Astrocyte (in vitro differentiated cells and primary cell): ENCODE measurements at regions not wholly inside any gene's neighbourhood (a gene's known extent, or its start where the extent isn't known, plus 50 kb on each side); places are given as distances from the start of the nearest gene placed in this dataset.

Experiments
- DNase-seq: peaks from one replicate; pipeline ENCODE4 v3.0.0-alpha.2; 2010; ENCODE audit warnings: low read depth
- FAIRE-seq: peaks from 2 replicates; lab custom pipeline; 2011; peaks lifted over from hg19 to GRCh38; lab: Jason Lieb, UNC
- H2AFZ ChIP-seq: 2 replicates; pipeline ENCODE4 v1.6.0; 2012; ENCODE audit warnings: low read depth, low read length, inconsistent platforms
- H3K27ac ChIP-seq: 2 replicates; pipeline ENCODE4 v1.5.1; 2011; ENCODE audit warnings: low read depth, low read length, inconsistent platforms
- H3K27me3 ChIP-seq: 2 replicates; pipeline ENCODE4 v1.6.0; 2011; ENCODE audit warnings: low read length, inconsistent platforms; ENCODE audit not compliant: insufficient read depth
- H3K36me3 ChIP-seq: 2 replicates; pipeline ENCODE4 v1.5.1; 2011; ENCODE audit warnings: low read length, inconsistent platforms; ENCODE audit not compliant: insufficient read depth
- H3K4me1 ChIP-seq: 2 replicates; pipeline ENCODE4 v1.5.1; 2011; ENCODE audit warnings: low read length, inconsistent platforms; ENCODE audit not compliant: insufficient read depth
- H3K4me2 ChIP-seq: 2 replicates; pipeline ENCODE4 v1.6.0; 2012; ENCODE audit warnings: low read length, inconsistent platforms
- H3K4me3 ChIP-seq: 2 replicates; pipeline ENCODE4 v1.5.1; 2011; ENCODE audit warnings: low read depth, mild to moderate bottlenecking, low read length, inconsistent platforms; ENCODE audit not compliant: insufficient read depth
- H3K79me2 ChIP-seq: 2 replicates; pipeline ENCODE4 v1.6.0; 2012; ENCODE audit warnings: mild to moderate bottlenecking, low read length, inconsistent platforms; ENCODE audit not compliant: insufficient read depth
- H3K9ac ChIP-seq: 2 replicates; pipeline ENCODE4 v1.6.0; 2012; ENCODE audit warnings: mild to moderate bottlenecking, low read length, inconsistent platforms
- H3K9me3 ChIP-seq: 2 replicates; pipeline ENCODE4 v1.5.1; 2012; ENCODE audit warnings: low read depth, mild to moderate bottlenecking, low read length, inconsistent platforms; ENCODE audit not compliant: insufficient read depth
- H4K20me1 ChIP-seq: 2 replicates; pipeline ENCODE4 v1.6.0; 2012; ENCODE audit warnings: low read length, inconsistent platforms; ENCODE audit not compliant: insufficient read depth
- H3K27ac Mint-ChIP-seq: one replicate; pipeline ENCODE4 v1.8.0; 2021; ENCODE audit warnings: mild to moderate bottlenecking, mixed read lengths; ENCODE audit not compliant: unreplicated experiment
- H3K27me3 Mint-ChIP-seq: one replicate; pipeline ENCODE4 v1.8.0; 2021; ENCODE audit warnings: low read depth, mixed read lengths; ENCODE audit not compliant: unreplicated experiment
- H3K36me3 Mint-ChIP-seq: one replicate; pipeline ENCODE4 v1.8.0; 2021; ENCODE audit warnings: low read depth, mixed read lengths; ENCODE audit not compliant: unreplicated experiment
- H3K4me1 Mint-ChIP-seq: one replicate; pipeline ENCODE4 v1.8.0; 2021; ENCODE audit warnings: low read depth, mixed read lengths; ENCODE audit not compliant: unreplicated experiment
- H3K4me3 Mint-ChIP-seq: one replicate; pipeline ENCODE4 v1.8.0; 2021; ENCODE audit warnings: mild to moderate bottlenecking, moderate library complexity, mixed read lengths; ENCODE audit not compliant: unreplicated experiment
- H3K9me3 Mint-ChIP-seq: one replicate; pipeline ENCODE4 v1.8.0; 2021; ENCODE audit warnings: mild to moderate bottlenecking, mixed read lengths; ENCODE audit not compliant: unreplicated experiment
- CTCF ChIP-seq: IDR thresholded peaks from 2 replicates; pipeline ENCODE4 v1.5.1; 2011; ENCODE audit warnings: low read depth, mild to moderate bottlenecking, inconsistent platforms, low read length, moderate library complexity; ENCODE audit not compliant: insufficient read depth
- EZH2 ChIP-seq: IDR thresholded peaks from 2 replicates; pipeline ENCODE4 v1.6.1; 2012; ENCODE audit warnings: mild to moderate bottlenecking, low read length, inconsistent platforms; ENCODE audit not compliant: insufficient read depth

- Histone ChIP-seq H2AFZ (no peak overlapping the region), H3K4me1 (peaks cover 8% of the 10 kb centered on the region), H3K79me2 (no peaks in the 10 kb centered on the region), H3K4me2 (no peak overlapping the region), H3K27me3 (peaks cover 20% of the 10 kb centered on the region), H3K27ac (no peak overlapping the region), H4K20me1 (no peaks in the 10 kb centered on the region), H3K4me3 (no peak overlapping the region), H3K36me3 (no peaks in the 10 kb centered on the region), H3K9ac (no peak overlapping the region), H3K9me3 (no peaks in the 10 kb centered on the region)
- H3K27ac Mint-ChIP-seq: no peak overlapping the region
- H3K4me3 Mint-ChIP-seq: no peak overlapping the region
- peaks cover 2% of the 10 kb centered on the region for H3K4me1 Mint-ChIP-seq
- DNase-seq (no peak), FAIRE-seq (no peak)
- TF ChIP-seq CTCF (no peak), EZH2 (no peak)
- H3K36me3 Mint-ChIP-seq: no peaks in the 10 kb centered on the region
- H3K27me3 Mint-ChIP-seq: peaks cover 66% of the 10 kb centered on the region
- peaks cover 8% of the 10 kb centered on the region for H3K9me3 Mint-ChIP-seq
Observed at GRCh38 chr3:194225418-194225812, 89.5 kb downstream of the HES1 start.

DNA sequence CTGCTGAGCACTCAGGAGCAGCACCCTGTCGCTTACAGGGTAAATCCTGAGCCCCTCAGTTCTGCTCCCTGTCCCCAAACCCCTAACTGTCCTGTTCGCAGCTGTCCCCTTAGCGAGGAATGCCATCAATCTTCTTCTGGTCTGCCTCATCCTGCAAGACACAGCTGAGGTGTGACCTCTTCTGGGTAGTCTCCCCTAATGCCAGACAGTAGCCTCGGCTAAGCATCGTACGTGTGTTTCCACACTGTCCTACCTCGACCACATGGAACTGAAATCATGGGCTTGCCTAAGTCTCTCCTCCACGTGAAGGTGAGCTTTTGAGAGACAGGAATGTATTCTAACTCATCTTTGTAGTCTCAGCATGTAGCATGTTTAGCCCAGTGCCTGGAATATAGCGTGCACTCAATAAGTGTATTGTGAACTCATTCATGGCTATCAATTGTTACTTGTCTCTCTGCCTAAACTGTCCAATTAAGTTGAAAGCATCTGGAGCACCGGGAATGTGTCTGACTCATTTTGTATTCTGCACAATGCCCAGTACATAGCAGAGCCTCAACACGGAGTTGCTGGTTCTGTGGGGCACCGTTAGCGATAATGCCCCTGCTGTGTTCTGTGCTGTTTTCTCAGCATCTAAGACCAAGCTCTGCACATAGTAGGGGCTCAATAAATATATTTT is 90.2 kb downstream of the HES1 start:
- DNase-seq: peak; percentile 62
- TF ChIP-seq CTCF (no peak), EZH2 (no peak)
- Histone ChIP-seq H3K4me1 (peaks cover 3% of the 10 kb centered on the region), H3K27me3 (peaks cover 20% of the 10 kb centered on the region), H3K4me3 (no peak overlapping the region), H3K79me2 (no peaks in the 10 kb centered on the region), H2AFZ (no peak overlapping the region), H3K9me3 (no peaks in the 10 kb centered on the region), H4K20me1 (no peaks in the 10 kb centered on the region), H3K27ac (no peak overlapping the region), H3K9ac (no peak overlapping the region), H3K36me3 (no peaks in the 10 kb centered on the region), H3K4me2 (no peak overlapping the region)
- H3K27me3 Mint-ChIP-seq: peaks cover 66% of the 10 kb centered on the region
- H3K4me3 Mint-ChIP-seq: no peak overlapping the region
- H3K4me1 Mint-ChIP-seq: peaks cover 2% of the 10 kb centered on the region
- H3K36me3 Mint-ChIP-seq: no peaks in the 10 kb centered on the region
- FAIRE-seq: no peak
- peaks cover 8% of the 10 kb centered on the region for H3K9me3 Mint-ChIP-seq
- no peak overlapping the region for H3K27ac Mint-ChIP-seq
